HuH-7.5 (cell line): ENCODE measurements at regions not wholly inside any gene's neighbourhood (a gene's known extent, or its start where the extent isn't known, plus 50 kb on each side); places are given as distances from the start of the nearest gene placed in this dataset.
"Not testable (repeated sequence)": the region's sequence is repeated elsewhere in the genome, so short reads cannot be mapped to it uniquely, and the experiment has no call there.

Experiments used
- DNase-seq: peaks from one replicate; pipeline ENCODE4 v3.0.0; 2011; ENCODE audit warnings: low spot score

- no peak for DNase-seq
These were observed 398.4 kb downstream of the DAD1 start for GRCh38 chr14:22190411-22191191.

DNA sequence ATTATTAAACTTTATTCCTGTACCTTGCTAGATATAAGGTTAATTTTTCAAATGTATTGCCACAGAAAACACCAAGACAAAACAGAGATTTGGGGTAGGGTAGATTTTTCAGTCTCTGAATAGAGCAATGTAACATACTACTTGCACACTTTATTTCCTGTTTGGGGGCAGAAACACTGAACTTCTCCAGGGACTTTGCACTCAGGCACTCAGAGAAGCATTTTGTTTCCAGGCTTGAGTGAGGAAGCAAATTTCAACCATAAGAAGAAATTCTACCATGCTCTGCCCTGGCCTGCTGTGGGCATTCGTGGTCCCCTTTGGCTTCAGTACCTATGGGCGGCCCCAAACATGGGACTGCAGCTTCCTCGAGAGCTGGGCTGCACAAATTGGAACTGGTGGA lies 399.1 kb downstream of the DAD1 start:
- DNase-seq = no peak

DNA sequence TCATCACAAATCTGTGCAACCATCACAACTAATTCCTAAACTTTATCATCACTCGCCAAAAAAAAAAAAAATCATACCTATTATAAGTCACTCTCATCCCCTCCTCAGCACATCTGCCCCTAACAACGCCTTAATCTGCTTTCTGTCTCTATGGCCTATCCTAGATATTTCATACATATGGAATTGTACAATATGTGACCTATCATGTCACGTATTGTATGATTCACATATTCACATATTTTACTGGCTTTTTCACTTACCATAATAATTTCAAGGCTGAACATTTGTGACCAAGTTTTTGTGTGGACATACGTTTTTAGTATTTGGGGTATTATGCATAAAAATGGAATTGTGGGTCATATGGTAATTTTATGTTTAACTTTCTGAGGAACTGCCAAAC lies 400.7 kb downstream of the DAD1 start:
- no peak for DNase-seq

DNA sequence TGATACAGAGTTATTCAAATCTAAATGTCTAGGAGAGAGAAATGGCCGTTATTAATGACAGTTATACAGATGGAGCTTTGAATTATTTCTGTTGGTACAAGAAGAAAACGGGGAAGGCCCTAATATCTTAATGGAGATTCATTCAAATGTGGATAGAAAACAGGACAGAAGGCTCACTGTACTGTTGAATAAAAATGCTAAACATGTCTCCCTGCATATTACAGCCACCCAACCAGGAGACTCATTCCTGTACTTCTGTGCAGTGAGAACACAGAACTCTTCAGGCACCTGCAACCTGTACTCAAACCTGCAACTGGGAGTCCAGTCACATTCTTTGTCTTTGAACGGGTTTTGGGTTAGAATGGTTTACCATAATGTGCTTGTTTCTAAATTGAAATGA lies 403.2 kb downstream of the DAD1 start:
- no peak for DNase-seq

GRCh38 chr14:22185191-22185590 lies 403.8 kb downstream of the DAD1 start:
- DNase-seq = no peak

GRCh38 chr14:22184830-22185168 lies 404.2 kb downstream of the DAD1 start:
- no peak for DNase-seq

GRCh38 chr14:22184157-22184829 lies 404.7 kb downstream of the DAD1 start:
- no peak for DNase-seq

DNA sequence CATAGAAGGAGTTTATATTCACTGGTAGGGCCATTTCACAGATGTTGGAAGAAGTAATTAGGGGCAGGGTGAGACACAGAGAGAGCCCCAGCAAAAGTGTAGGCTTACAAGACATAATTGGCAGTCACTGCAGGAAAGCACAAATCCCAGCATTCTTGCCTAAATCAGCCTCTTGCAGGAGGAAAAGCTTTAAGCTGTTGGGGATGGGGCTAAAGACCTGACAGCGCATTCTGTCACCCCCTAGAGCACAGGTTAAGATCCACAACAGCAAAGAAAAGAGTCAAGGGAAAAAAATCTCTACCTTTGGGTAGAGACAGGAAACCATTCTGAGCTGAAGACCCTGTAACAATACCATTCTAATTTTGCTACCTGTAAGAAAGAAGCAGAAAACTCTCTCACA lies 409.0 kb downstream of the DAD1 start:
- no peak for DNase-seq

DNA sequence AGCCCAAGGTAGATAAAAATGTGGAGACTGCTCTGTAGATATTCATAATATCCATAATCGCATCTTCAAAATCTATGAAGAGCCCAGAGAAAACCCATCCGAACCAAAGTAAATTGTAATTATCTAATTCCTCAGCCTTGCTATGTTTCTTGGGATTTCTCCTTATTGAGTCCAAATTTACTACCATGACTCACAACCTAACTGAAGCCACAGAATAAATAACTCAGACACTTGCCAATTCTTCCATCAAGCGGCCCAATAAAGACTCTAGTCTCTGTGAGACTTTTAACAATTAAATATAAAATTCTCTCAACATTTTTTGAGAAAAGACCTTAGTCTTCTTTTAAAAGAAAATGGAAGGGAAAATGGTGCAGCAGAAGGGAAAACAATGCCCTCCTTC lies 409.8 kb downstream of the DAD1 start:
- no peak for DNase-seq

DNA sequence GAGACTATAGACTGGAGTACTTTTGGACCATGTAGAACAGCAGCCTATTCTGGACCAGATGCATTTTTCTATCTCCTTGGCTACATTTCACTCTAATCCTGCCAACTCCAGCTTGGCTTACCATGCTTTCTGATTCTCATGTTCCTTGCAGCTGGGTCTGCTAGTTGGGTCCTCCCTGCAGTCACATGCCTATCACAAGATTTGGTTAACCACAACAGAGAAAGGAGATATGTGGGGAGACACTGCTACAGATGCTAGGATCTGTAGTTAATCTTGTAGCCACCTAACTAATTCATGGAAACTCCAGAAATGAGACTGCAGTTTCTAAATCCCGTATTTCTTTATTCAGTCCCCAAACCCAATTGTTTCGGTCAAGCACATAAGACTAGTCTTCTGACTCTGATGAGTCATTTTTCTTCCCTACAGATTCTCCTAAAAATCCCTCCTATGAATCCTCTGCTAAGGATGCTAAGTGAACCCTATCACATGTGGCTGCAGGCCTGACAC lies 410.6 kb downstream of the DAD1 start:
- DNase-seq = no peak

DNA sequence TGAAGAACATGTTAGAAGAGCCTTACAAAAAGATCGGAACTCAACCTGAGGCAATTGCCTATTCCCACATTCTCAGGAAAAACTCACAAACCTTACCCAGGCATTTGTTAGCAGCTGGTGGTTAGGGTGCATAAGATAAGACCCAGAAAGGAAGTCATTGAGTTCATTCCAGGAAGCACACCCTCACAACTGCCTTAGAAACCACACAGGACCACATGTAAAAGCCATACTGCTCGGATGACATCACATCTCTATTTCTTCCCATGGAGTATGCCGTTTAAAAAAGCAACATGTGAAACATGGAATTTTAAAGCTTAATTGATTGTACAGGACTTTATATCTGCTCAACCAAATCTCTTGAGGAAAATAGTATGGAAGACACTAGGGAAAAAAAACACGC lies 411.2 kb downstream of the DAD1 start:
- DNase-seq = no peak

DNA sequence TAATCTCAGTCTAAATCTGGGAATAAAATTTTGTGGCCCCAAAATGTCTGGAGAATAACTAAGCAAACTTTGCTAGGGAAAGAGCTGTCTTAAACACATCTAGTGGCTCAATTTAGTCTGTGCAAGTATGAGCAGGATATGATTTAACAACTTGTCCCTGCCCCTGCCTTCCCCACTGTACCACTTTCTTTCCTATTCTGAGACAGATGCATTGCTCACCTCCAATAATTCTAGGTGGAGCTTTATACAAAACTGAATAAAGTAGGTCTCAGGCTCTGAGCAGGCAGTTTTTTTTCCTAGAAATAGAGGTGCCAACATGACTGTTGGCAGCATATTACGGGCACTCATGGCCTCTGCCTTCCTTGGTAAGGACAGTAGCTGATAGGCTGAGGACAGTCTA lies 412.1 kb downstream of the DAD1 start:
- no peak for DNase-seq

GRCh38 chr14:22175278-22175558 lies 413.8 kb downstream of the DAD1 start:
- not testable (repeated sequence) for DNase-seq

- DNase-seq = no peak
These were observed 414.4 kb downstream of the DAD1 start for GRCh38 chr14:22174412-22175277.

DNA sequence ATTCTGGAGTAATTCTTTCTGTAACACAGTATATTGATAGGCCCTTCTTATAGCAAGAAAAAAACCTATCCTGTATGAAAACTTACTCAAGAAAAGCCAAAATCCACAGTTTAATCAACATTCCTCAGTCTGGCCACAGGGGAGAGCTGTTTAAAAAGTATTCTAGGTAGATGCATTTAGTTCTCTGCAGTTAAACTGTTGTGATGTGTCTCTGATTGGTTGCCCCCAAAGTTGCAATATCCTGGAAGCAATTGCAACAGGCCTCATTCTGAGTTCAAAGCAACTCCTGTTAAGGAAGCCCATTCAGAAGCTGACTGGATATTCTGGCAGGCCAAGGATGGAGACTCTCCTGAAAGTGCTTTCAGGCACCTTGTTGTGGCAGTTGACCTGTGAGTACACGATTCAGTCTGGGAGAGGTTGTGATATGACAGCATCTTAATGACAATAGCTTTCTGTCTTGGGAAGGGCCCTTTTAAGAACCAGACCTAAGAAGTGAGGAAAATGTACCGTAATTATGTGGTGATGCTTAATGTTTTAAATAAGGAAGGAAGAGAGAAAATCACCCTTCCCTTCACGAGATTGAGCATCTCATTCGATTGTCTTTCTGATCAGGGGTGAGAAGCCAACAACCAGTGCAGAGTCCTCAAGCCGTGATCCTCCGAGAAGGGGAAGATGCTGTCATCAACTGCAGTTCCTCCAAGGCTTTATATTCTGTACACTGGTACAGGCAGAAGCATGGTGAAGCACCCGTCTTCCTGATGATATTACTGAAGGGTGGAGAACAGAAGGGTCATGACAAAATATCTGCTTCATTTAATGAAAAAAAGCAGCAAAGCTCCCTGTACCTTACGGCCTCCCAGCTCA lies 420.7 kb downstream of the DAD1 start:
- DNase-seq = no peak

GRCh38 chr14:22164616-22165015 lies 424.4 kb downstream of the DAD1 start:
- DNase-seq = no peak

- no peak for DNase-seq
These were observed 426.0 kb downstream of the DAD1 start for GRCh38 chr14:22163051-22163450.

GRCh38 chr14:22159957-22160356 lies 429.1 kb downstream of the DAD1 start:
- DNase-seq = no peak

DNA sequence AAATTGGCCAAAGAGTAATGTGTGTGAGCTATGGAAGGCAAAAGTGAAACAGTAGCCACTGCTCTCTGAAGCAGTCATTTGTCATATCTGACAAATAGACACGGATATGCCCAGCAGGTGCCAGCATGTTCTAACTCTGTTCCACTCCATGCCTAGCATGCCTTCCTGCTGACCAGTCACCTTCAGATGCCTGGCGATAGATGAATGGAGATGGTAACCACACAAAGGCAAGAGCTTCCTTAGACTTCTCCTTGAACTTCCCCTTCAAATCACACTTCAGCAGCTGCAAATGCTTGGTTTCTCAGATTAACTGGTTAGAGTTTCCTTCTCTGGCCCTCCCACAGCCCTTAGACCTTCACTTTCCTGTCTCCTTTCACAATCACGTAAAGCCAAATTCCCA lies 429.9 kb downstream of the DAD1 start:
- DNase-seq = no peak

DNA sequence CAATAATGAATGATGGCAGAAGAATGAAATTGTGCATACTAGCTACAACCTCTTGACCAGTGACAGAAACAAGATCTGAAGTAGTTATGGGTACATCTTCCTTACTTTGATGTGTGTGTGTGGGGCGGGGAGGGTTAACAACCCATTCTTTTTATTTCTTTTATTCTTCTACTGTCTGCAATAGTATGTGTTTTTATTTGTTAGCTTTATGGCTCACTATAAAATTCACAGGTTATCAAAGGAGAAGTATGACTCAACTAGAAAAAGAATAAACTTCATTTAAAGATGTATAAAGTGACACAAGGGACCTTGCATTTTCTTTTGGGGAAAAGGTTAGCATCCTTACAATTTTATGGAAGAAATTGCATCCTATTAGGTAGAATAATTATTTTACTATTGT lies 430.5 kb downstream of the DAD1 start:
- DNase-seq = no peak

DNA sequence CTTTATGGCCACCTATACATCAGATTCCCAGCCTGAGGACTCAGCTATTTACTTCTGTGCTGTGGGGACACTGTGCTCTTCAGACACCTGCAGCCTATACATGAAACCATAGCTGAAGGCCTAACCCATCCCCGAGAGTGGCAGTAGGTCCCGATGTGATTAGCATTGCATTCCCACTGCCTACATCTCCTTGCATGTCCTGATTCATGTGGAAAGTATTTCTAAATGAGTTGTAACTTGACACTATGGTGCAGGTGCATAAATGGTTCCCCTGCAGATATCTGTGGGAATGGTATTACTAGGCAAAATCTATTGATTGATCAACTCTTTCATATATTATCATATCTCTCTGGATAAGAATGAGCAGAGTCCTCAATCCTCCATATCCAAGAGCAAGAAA lies 433.5 kb downstream of the DAD1 start:
- DNase-seq = no peak

- DNase-seq = no peak
These were observed 436.1 kb downstream of the DAD1 start for GRCh38 chr14:22152903-22153302.
